Testis (tissue), 2 donors: ENCODE measurements at regions not wholly inside any gene's neighbourhood (a gene's known extent, or its start where the extent isn't known, plus 50 kb on each side); places are given as distances from the start of the nearest gene placed in this dataset.

Source experiments
- DNase-seq: peaks from one replicate; pipeline ENCODE4 v3.0.0-alpha.2; 2019
- H3K27ac ChIP-seq, 2 donors: fragments of 200-600 bp; sonication (generic); one replicate each; pipeline ENCODE4 v1.5.1; 2019
- H3K27me3 ChIP-seq: fragments of 200-600 bp; sonication (generic); one replicate; pipeline ENCODE4 v1.5.1; 2019
- H3K36me3 ChIP-seq: fragments of 200-600 bp; sonication (generic); one replicate; pipeline ENCODE4 v1.5.1; 2017; ENCODE audit warnings: low read depth; ENCODE audit errors: missing control alignments
- H3K4me1 ChIP-seq: fragments of 200-600 bp; sonication (generic); one replicate; pipeline ENCODE4 v1.5.1; 2019
- H3K4me3 ChIP-seq, 2 donors: fragments of 200-600 bp; sonication (generic); one replicate each; pipeline ENCODE4 v1.5.1; 2017 to 2019
- H3K9me3 ChIP-seq: fragments of 200-600 bp; sonication (generic); one replicate; pipeline ENCODE4 v1.5.1; 2017
- CTCF ChIP-seq, 3 experiments: fragments of 450-650 bp in 2 of 3; fragments of 200-600 bp in 1 of 3; sonication (generic) in 1 of 3; IDR thresholded peaks; one replicate each; pipeline ENCODE4 v1.5.1; 2016 to 2019; ENCODE audit warnings: antibody characterized with exemption in 3 of 3, mild to moderate bottlenecking in 2 of 3, moderate library complexity in 1 of 3
- POLR2A ChIP-seq: fragments of 450-650 bp; IDR thresholded peaks from one replicate; pipeline ENCODE4 v1.6.1; 2017; ENCODE audit warnings: antibody characterized with exemption, mild to moderate bottlenecking, moderate library complexity
- WGBS, 2 donors: methylation state at CpG; one replicate each; pipeline ENCODE4 v1.1.5; 2018; 5-methylcytosine and 5-hydroxymethylcytosine counted together
- intact Hi-C: fragments of 100-400 bp; cut with DNase I; formaldehyde crosslinking; loops from one replicate; pipeline ENCODE4 v1.15.1; 2023; ENCODE audit warnings: low total_unique reads

DNA sequence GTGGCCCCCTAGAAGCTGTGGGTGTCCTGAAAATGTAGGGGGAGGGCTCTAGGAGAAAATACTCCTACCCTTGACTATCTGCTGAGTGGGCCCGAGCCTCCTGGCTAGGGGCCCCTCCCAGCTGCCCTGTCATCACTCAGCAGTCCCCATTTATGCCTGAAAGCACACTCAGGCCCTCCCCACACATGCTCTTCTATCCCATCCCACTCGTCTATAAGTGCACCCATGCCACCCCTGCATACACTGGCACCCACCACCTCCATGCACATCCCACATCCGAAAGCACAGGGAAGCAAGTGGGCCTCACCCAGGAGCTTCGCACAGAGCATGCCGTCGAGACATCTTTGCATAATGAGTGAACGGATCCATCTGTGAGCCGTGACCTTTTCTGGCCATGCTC lies 80.4 kb upstream of the POU3F1 start:
- Histone ChIP-seq H3K27me3 (no peaks in the 10 kb centered on the region), H3K9me3 (no peaks in the 10 kb centered on the region), H3K4me1 (no peaks in the 10 kb centered on the region), H3K27ac (no peak overlapping the region), H3K36me3 (no peaks in the 10 kb centered on the region), H3K4me3 (no peak overlapping the region)
- no peak for TF ChIP-seq POLR2A
- TF ChIP-seq CTCF (IDR thresholded peaks at IDR 0.05), result no peak
- WGBS, 2 donors, result 67 to 92% methylated on average over 8 of the region's 8 CpGs
- DNase-seq, result no peak
- intact Hi-C loops, result no loop called here

- TF ChIP-seq POLR2A, result no peak
- TF ChIP-seq CTCF (IDR thresholded peaks at IDR 0.05), result no peak
- no peaks in the 10 kb centered on the region for H3K27me3 ChIP-seq
- no peaks in the 10 kb centered on the region for H3K36me3 ChIP-seq
- no peaks in the 10 kb centered on the region for H3K9me3 ChIP-seq
- no peak overlapping the region for H3K27ac ChIP-seq
- H3K4me1 ChIP-seq, result no peaks in the 10 kb centered on the region
- 90 to 94% methylated on average over 17 to 21 of the region's 21 CpGs for WGBS, 2 donors
- intact Hi-C loops, result no loop called here
- H3K4me3 ChIP-seq, result no peak overlapping the region
- DNase-seq, result no peak
Observed at GRCh38 chr1:38125837-38126520, 79.4 kb upstream of the POU3F1 start.

DNA sequence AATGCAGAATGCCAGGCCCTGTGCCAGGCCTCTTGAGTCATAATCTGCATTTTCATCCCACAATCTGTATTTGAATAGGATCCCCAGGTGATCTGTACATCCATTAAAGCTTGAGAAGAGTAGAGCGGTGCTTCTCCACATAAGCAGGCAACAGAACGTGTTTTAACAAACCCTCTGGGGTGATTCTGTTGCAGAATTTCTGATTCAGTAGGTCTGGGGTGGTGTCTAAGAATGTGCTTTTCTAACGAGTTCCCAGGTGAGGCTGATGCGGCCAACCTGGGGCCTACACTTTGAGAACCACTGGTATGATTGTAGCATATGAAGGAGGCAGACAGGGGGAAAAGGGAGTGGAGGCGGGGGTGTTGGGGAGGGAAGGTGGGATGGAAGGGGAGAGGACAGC lies 78.4 kb upstream of the POU3F1 start:
- Histone ChIP-seq H3K27me3 (no peaks in the 10 kb centered on the region), H3K27ac (no peak overlapping the region), H3K4me3 (no peak overlapping the region), H3K36me3 (no peaks in the 10 kb centered on the region), H3K4me1 (no peaks in the 10 kb centered on the region), H3K9me3 (no peaks in the 10 kb centered on the region)
- WGBS, 2 donors, result 79 to 96% methylated on average over 5 of the region's 5 CpGs
- no peak for DNase-seq
- TF ChIP-seq CTCF (IDR thresholded peaks at IDR 0.05) (no peak), POLR2A (no peak)
- intact Hi-C loops, result no loop called here

- Histone ChIP-seq H3K27ac (no peak overlapping the region), H3K27me3 (no peaks in the 10 kb centered on the region), H3K4me1 (no peaks in the 10 kb centered on the region), H3K36me3 (no peaks in the 10 kb centered on the region), H3K4me3 (no peak overlapping the region), H3K9me3 (no peaks in the 10 kb centered on the region)
- 90 to 91% methylated on average over 12 to 19 of the region's 19 CpGs for WGBS, 2 donors
- DNase-seq, result no peak
- intact Hi-C loops, result no loop called here
- TF ChIP-seq POLR2A (no peak), CTCF (IDR thresholded peaks at IDR 0.05) (no peak)
Observed at GRCh38 chr1:38123356-38124135, 77.0 kb upstream of the POU3F1 start.
